ENCODE measurements at regions not wholly inside any gene's neighbourhood (a gene's known extent, or its start where the extent isn't known, plus 50 kb on each side); places are given as distances from the start of the nearest gene placed in this dataset.

DNA sequence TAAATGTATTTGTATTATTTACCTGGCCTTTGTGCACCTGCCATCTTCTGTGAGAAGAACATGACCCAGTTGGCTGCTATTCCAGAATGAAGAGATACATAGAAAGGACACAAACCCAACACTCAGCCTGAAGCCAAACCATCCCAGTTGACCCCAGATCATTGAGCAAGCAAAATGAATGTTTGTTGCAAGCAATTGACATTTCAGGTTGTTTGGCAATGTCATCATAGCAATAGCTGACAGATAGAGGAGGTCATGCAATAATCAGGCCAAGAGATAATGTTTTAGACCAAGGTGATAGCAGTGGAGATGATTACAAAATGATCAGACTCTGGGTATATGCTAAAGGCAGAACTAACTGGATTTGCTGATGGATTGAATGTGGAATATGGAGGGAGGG is 71.2 kb upstream of the TMEM164 start:
- ChIA-PET CTCF (no interaction called here), POLR2A (no interaction called here)
- Histone ChIP-seq H3K36me3 (ENCODE audit: control insufficient read depth, insufficient read depth, low read length) (no peaks in the 10 kb centered on the region), H3K4me3 (ENCODE audit: low read depth, low read length) (no peak overlapping the region), H3K9me3 (no peaks in the 10 kb centered on the region), H3K4me1 (no peaks in the 10 kb centered on the region), H3K27me3 (replicated peaks; ENCODE audit: control insufficient read depth, insufficient read depth, low read length) (no peaks in the 10 kb centered on the region)
- H3K9me3 Mint-ChIP-seq (ENCODE audit: unreplicated experiment), result no peaks in the 10 kb centered on the region
- H3K27me3 Mint-ChIP-seq (ENCODE audit: insufficient read depth, unreplicated experiment), result no peaks in the 10 kb centered on the region
- no peak overlapping the region for H3K27ac Mint-ChIP-seq (ENCODE audit: unreplicated experiment)
- H3K4me3 Mint-ChIP-seq (ENCODE audit: unreplicated experiment), result no peak overlapping the region
- TF ChIP-seq, protein P1, sequence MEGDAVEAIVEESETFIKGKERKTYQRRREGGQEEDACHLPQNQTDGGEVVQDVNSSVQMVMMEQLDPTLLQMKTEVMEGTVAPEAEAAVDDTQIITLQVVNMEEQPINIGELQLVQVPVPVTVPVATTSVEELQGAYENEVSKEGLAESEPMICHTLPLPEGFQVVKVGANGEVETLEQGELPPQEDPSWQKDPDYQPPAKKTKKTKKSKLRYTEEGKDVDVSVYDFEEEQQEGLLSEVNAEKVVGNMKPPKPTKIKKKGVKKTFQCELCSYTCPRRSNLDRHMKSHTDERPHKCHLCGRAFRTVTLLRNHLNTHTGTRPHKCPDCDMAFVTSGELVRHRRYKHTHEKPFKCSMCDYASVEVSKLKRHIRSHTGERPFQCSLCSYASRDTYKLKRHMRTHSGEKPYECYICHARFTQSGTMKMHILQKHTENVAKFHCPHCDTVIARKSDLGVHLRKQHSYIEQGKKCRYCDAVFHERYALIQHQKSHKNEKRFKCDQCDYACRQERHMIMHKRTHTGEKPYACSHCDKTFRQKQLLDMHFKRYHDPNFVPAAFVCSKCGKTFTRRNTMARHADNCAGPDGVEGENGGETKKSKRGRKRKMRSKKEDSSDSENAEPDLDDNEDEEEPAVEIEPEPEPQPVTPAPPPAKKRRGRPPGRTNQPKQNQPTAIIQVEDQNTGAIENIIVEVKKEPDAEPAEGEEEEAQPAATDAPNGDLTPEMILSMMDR (IDR thresholded peaks at IDR 0.05; ENCODE audit: insufficient read depth in 1 of 2, low read depth in 1 of 2, low read length in 1 of 2, severe bottlenecking in 1 of 2, unreplicated experiment in 1 of 2), result no peak
- peaks cover 6% of the 10 kb centered on the region for H3K4me1 Mint-ChIP-seq (ENCODE audit: low read depth, unreplicated experiment)
- intact Hi-C loops (cut with micrococcal nuclease; ENCODE audit: unreplicated experiment), result no loop called here
- no peaks in the 10 kb centered on the region for H3K36me3 Mint-ChIP-seq (ENCODE audit: insufficient read depth, unreplicated experiment)
- no TSS peak for BruUV-seq (replicated peaks)
- DNase-seq, result no peak

DNA sequence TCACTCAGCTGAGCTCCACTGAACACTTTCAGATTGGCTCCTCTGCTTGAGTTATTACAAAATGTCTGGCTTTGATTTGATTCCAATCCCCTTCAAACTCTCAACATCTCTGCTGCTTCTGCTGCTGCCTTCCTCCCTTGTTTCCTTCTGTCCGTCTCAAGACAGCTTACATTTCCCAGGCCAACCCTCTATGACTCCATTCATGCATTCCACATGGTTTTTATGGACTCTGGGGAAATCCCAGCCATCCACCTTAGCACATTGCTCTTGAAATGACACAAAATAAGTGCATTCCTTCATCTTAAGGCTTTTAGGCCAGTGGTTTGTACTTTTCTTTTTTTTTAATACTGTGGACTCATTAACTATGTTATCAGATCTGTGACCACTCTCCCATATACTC is 68.5 kb upstream of the TMEM164 start:
- Mint-ChIP-seq H3K4me3 (ENCODE audit: unreplicated experiment) (no peak overlapping the region), H3K4me1 (ENCODE audit: low read depth, unreplicated experiment) (peaks cover 6% of the 10 kb centered on the region), H3K36me3 (ENCODE audit: insufficient read depth, unreplicated experiment) (no peaks in the 10 kb centered on the region), H3K27me3 (ENCODE audit: insufficient read depth, unreplicated experiment) (no peaks in the 10 kb centered on the region), H3K9me3 (ENCODE audit: unreplicated experiment) (no peaks in the 10 kb centered on the region), H3K27ac (ENCODE audit: unreplicated experiment) (no peak overlapping the region)
- Histone ChIP-seq H3K4me1 (no peaks in the 10 kb centered on the region), H3K27me3 (replicated peaks; ENCODE audit: control insufficient read depth, insufficient read depth, low read length) (no peaks in the 10 kb centered on the region), H3K36me3 (ENCODE audit: control insufficient read depth, insufficient read depth, low read length) (no peaks in the 10 kb centered on the region), H3K4me3 (ENCODE audit: low read depth, low read length) (no peak overlapping the region), H3K9me3 (no peaks in the 10 kb centered on the region)
- intact Hi-C loops (cut with micrococcal nuclease; ENCODE audit: unreplicated experiment), result no loop called here
- CTCF ChIA-PET, result no interaction called here
- POLR2A ChIA-PET, result no interaction called here
- BruUV-seq (replicated peaks), result no TSS peak
- TF ChIP-seq, protein P1 (IDR thresholded peaks at IDR 0.05; ENCODE audit: insufficient read depth in 1 of 2, low read depth in 1 of 2, low read length in 1 of 2, severe bottlenecking in 1 of 2, unreplicated experiment in 1 of 2), result no peak
- DNase-seq, result no peak

- Mint-ChIP-seq H3K36me3 (ENCODE audit: insufficient read depth, unreplicated experiment) (no peaks in the 10 kb centered on the region), H3K27me3 (ENCODE audit: insufficient read depth, unreplicated experiment) (no peaks in the 10 kb centered on the region), H3K9me3 (ENCODE audit: unreplicated experiment) (no peaks in the 10 kb centered on the region), H3K4me3 (ENCODE audit: unreplicated experiment) (no peak overlapping the region), H3K27ac (ENCODE audit: unreplicated experiment) (no peak overlapping the region), H3K4me1 (ENCODE audit: low read depth, unreplicated experiment) (peaks cover 6% of the 10 kb centered on the region)
- intact Hi-C loops (cut with micrococcal nuclease; ENCODE audit: unreplicated experiment), result no loop called here
- BruUV-seq (replicated peaks), result no TSS peak
- DNase-seq, result no peak
- Histone ChIP-seq H3K9me3 (no peaks in the 10 kb centered on the region), H3K4me3 (ENCODE audit: low read depth, low read length) (no peak overlapping the region), H3K36me3 (ENCODE audit: control insufficient read depth, insufficient read depth, low read length) (no peaks in the 10 kb centered on the region), H3K4me1 (no peaks in the 10 kb centered on the region), H3K27me3 (replicated peaks; ENCODE audit: control insufficient read depth, insufficient read depth, low read length) (no peaks in the 10 kb centered on the region)
- TF ChIP-seq, protein P1 (IDR thresholded peaks at IDR 0.05; ENCODE audit: insufficient read depth in 1 of 2, low read depth in 1 of 2, low read length in 1 of 2, severe bottlenecking in 1 of 2, unreplicated experiment in 1 of 2), result no peak
- POLR2A ChIA-PET, result no interaction called here
- CTCF ChIA-PET, result no interaction called here
These were observed 68.0 kb upstream of the TMEM164 start for GRCh38 chrX:109934935-109935334.
